ENCODE measurements at regions not wholly inside any gene's neighbourhood (a gene's known extent, or its start where the extent isn't known, plus 50 kb on each side); places are given as distances from the start of the nearest gene placed in this dataset.

DNA sequence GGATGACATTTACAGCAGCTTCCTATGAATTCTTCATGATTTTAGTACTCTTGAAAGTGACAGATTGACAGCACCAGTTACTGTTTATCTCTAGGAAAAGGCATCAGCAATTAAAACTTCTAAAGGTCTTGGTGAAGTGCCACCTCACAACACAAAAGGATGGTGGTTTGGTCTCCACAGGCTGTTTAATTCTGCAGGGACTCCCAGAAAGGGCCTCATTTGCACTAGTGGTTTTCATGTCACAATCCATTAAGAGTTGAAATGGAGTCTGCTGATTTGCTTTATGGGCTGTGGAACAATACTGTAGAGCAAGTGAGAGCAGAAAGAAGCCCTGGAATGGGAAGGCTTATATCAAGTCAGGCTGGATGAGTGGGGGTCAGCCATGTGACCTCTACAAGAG is 225.3 kb upstream of the KCNMB2 start:
- H3K9me3 ChIP-seq: no peaks in the 10 kb centered on the region
- TF ChIP-seq, protein P1, sequence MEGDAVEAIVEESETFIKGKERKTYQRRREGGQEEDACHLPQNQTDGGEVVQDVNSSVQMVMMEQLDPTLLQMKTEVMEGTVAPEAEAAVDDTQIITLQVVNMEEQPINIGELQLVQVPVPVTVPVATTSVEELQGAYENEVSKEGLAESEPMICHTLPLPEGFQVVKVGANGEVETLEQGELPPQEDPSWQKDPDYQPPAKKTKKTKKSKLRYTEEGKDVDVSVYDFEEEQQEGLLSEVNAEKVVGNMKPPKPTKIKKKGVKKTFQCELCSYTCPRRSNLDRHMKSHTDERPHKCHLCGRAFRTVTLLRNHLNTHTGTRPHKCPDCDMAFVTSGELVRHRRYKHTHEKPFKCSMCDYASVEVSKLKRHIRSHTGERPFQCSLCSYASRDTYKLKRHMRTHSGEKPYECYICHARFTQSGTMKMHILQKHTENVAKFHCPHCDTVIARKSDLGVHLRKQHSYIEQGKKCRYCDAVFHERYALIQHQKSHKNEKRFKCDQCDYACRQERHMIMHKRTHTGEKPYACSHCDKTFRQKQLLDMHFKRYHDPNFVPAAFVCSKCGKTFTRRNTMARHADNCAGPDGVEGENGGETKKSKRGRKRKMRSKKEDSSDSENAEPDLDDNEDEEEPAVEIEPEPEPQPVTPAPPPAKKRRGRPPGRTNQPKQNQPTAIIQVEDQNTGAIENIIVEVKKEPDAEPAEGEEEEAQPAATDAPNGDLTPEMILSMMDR (IDR thresholded peaks at IDR 0.05): no peak
- FAIRE-seq (no peak), ATAC-seq (no peak), DNase-seq (no peak)
- H3K36me3 ChIP-seq: no peaks in the 10 kb centered on the region
- intact Hi-C loops (cut with DNase I): no loop called here
- no peaks in the 10 kb centered on the region for H3K4me1 ChIP-seq
- H3K4me3 ChIP-seq: no peak overlapping the region
- no peak overlapping the region for H3K27ac ChIP-seq
- no peaks in the 10 kb centered on the region for H3K27me3 ChIP-seq

DNA sequence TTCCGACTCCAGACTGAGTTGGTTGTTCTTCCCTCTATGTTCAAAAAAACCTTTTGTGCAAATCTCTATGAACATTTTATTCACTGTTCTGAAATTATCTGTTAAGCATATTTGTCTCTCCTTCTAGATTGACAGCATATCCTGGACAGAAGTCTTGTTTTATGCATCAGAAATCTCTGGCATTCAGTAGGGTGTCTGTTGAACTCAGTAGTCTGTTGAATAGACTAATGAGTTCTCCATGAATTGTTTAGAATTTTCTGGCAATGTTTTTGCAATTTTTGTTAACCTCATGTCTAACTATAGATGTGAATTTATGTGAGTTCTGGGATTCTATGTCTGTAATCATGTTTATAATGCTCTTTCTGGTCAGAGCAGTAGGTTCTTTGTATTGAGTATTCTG is 222.5 kb upstream of the KCNMB2 start:
- Histone ChIP-seq H3K36me3 (no peaks in the 10 kb centered on the region), H3K4me1 (no peaks in the 10 kb centered on the region), H3K27ac (no peak overlapping the region), H3K9me3 (no peaks in the 10 kb centered on the region), H3K4me3 (no peak overlapping the region), H3K27me3 (no peaks in the 10 kb centered on the region)
- DNase-seq: no peak
- no peak for FAIRE-seq
- no peak for ATAC-seq
- TF ChIP-seq, protein P1 (IDR thresholded peaks at IDR 0.05): no peak
- 94 to 100% methylated on average over 1 of the region's 1 CpG for WGBS, 2 donors
- intact Hi-C loops (cut with DNase I): no loop called here

DNA sequence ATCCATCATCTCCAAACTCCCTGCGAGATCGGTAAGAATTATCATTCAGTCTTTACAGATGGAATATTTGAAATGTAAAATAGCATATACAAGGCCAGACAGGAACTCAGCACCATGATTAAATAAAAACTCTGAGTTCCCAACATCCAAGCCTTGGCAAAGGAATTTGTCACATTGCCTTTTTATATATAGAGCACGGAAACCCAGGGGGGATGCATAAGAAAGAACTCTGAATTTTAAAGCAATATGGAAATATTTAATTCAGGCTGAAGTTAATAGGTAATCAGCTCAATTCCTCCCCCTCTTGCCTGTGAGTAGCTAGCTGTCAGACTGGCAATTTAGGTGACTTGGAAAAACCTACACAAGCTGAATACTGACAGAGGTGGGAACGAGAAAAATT is 217.9 kb upstream of the KCNMB2 start:
- DNase-seq: no peak
- no peak for FAIRE-seq
- Histone ChIP-seq H3K4me3 (no peak overlapping the region), H3K4me1 (peaks cover 3 to 20% (median 18%) of the 10 kb centered on the region in 3 donors), H3K9me3 (no peaks in the 10 kb centered on the region), H3K27me3 (no peaks in the 10 kb centered on the region), H3K36me3 (no peaks in the 10 kb centered on the region), H3K27ac (no peak overlapping the region)
- no peak for ATAC-seq
- WGBS, 2 donors: 82 to 83% methylated on average over 4 of the region's 4 CpGs
- TF ChIP-seq, protein P1 (IDR thresholded peaks at IDR 0.05): no peak
- intact Hi-C loops (cut with DNase I): no loop called here

DNA sequence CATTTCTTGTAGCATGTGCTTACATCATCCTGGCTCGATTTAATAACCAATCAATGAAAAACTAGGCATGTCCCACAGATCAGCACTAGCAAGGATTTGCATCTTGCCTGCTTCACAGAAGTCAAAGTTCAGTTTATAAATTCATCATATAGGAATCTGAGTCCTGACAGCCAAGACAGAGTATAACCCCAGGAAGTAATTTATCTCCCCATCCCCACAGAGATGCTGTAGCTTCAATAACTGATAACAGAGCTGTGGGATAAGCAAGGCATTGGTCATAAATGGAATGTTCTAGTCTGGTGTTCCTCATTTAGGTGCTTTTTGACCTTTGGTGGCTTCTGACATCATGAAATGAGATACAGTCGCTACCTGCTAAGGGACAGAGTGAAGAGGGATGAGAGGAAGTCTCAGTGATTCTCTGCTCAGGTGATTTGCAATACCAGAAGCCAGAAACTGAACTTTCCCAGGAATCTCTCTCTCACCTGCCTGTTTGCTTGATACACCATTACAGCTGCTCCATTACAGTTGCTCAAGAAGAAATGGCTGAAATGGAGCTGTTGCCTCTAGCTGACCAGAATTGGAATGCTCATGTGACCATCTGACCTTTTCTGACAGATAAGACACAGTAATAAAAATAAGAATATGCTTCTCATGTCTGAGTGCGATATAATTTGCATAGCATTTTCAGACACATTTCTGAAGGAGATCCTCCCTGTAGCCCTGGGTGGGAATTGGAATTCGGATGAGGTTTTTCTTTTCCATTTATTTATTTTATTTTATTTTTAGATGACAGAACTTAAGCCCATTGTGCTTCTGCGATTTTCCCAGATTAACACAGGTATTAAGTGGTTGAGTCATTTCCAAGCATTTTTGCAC is 217.1 kb upstream of the KCNMB2 start:
- Histone ChIP-seq H3K4me1 (peaks cover 3 to 20% (median 18%) of the 10 kb centered on the region in 3 donors), H3K9me3 (no peaks in the 10 kb centered on the region), H3K27ac (no peak overlapping the region), H3K4me3 (no peak overlapping the region), H3K36me3 (no peaks in the 10 kb centered on the region), H3K27me3 (no peaks in the 10 kb centered on the region)
- no peak for ATAC-seq
- intact Hi-C loops (cut with DNase I): no loop called here
- 78 to 89% methylated on average over 5 of the region's 5 CpGs for WGBS, 2 donors
- TF ChIP-seq, protein P1 (IDR thresholded peaks at IDR 0.05): no peak
- no peak for FAIRE-seq
- no peak for DNase-seq

All from pancreas (tissue), 10 donors.